Stimulated activated CD8-positive, alpha-beta memory T cell treated with anti-CD3 and anti-CD28 coated beads, Interleukin-12 subunit alpha, Interleukin-12 subunit beta, amount 100 ng/mL, for 4 hours (primary cell): ENCODE measurements at regions not wholly inside any gene's neighbourhood (a gene's known extent, or its start where the extent isn't known, plus 50 kb on each side); places are given as distances from the start of the nearest gene placed in this dataset.

Experiments
- DNase-seq: peaks from one replicate; pipeline ENCODE4 v3.0.0-alpha.2; 2020; ENCODE audit warnings: low read depth

DNA sequence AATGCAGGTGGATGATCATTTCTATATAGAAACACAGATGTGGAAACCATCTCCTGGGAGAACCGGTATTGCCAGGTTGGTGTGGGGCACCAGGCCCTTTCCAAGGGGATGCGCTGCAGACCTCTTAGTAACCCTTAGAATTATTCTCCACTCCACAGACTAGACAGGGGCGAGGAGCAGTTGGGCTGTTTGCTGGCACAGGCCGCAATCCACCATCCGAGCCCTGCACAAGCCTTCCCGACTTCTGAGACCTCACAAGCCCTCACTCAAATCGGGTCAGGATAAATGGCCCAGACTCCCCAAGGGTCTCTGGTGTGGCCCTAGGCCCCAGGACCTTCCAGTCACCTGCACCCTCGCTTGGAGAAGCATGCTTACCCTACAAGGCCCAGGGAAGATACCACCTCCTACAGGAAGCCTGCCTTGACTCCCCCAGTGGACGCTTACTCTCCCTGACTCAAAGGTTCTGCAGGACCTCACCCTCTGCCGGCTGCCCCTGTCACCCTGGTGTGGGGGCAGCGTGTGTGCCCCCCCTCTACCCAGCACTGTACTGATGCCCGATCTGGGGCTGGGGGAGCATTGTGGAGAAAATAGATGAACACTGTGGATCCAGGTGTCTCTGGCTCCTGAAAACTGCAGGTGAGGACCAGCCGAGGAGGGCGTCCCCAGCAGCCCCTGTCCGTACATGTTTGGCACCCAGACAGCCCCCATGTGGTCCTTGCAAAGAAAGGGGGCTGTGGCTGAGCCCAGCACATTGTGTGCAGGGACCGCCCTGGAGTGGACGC is 49.8 kb upstream of the ACSF3 start:
- DNase-seq: no peak
